ENCODE measurements at regions not wholly inside any gene's neighbourhood (a gene's known extent, or its start where the extent isn't known, plus 50 kb on each side); places are given as distances from the start of the nearest gene placed in this dataset.

GRCh38 chr18:46333431-46334135 lies 229.4 kb downstream of the HAUS1 start:
- Histone ChIP-seq H3K4me1 (ENCODE audit: control insufficient read depth in 1 of 2, insufficient read depth in 2 of 2, low read length in 2 of 2) (no peaks in the 10 kb centered on the region), H3K9me3 (ENCODE audit: control insufficient read depth, low read length) (no peaks in the 10 kb centered on the region), H3K27me3 (ENCODE audit: control insufficient read depth in 1 of 2, insufficient read depth in 2 of 2, low read length in 1 of 2) (peaks cover 0 to 4% of the 10 kb centered on the region in 2 donors), H3K36me3 (ENCODE audit: control insufficient read depth in 1 of 2, insufficient read depth in 2 of 2, low read length in 1 of 2) (no peaks in the 10 kb centered on the region), H3K4me3 (ENCODE audit: low read length in 2 of 2) (peak overlapping the region; percentile 42 to 92), H3K27ac (ENCODE audit: low read depth in 1 of 2, low read length in 2 of 2) (no peak overlapping the region)
- intact Hi-C loops (cut with DNase I), result no loop called here
- ATAC-seq (ENCODE audit: low FRiP score) (peak; percentile 36), DNase-seq (peak in 1 of 2 donors; percentile 79)
- 1% methylated on average over 41 to 77 of the region's 77 CpGs for WGBS, 2 donors

- Histone ChIP-seq H3K27me3 (ENCODE audit: control insufficient read depth in 1 of 2, insufficient read depth in 2 of 2, low read length in 1 of 2) (no peaks in the 10 kb centered on the region), H3K4me1 (ENCODE audit: control insufficient read depth in 1 of 2, insufficient read depth in 2 of 2, low read length in 2 of 2) (no peaks in the 10 kb centered on the region), H3K4me3 (ENCODE audit: low read length in 2 of 2) (no peak overlapping the region), H3K36me3 (ENCODE audit: control insufficient read depth in 1 of 2, insufficient read depth in 2 of 2, low read length in 1 of 2) (no peaks in the 10 kb centered on the region), H3K9me3 (ENCODE audit: control insufficient read depth, low read length) (no peaks in the 10 kb centered on the region), H3K27ac (ENCODE audit: low read depth in 1 of 2, low read length in 2 of 2) (no peak overlapping the region)
- DNase-seq (peak in 1 of 2 donors; percentile 72), ATAC-seq (ENCODE audit: low FRiP score) (peak; percentile 57)
- intact Hi-C loops (cut with DNase I), result no loop called here
- 6 to 12% methylated on average over 25 to 27 of the region's 27 CpGs for WGBS, 2 donors
Observed at GRCh38 chr18:46334868-46335281, 230.7 kb downstream of the HAUS1 start.

DNA sequence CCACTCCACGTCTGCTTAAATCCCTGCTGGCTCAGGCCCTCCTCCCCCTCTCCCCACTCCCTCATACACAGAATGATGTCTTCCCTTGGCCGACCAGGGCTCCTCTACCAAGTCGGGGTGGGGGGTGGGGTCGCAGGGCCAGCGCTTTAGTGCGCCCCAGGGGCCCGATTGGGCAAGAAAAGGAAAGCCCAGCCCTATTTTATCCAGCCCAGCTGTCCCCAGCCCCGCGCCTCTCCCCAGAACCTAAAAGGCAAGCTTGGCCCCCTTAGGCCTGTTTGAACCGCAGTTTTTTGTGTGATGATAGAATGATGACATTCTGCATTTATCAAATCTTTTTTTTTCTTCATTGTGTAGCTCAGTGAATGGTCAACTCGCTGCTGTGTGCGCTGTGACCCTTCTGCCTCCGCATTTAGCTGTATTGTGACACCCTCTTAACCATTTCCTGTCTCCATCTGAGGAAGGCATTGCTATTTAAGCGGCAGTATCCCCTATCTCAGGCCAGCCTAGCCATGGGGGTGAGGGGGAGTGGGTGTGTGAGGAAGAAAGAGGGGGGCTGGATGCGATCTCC lies 231.4 kb downstream of the HAUS1 start:
- no peaks in the 10 kb centered on the region for H3K27me3 ChIP-seq (ENCODE audit: control insufficient read depth in 1 of 2, insufficient read depth in 2 of 2, low read length in 1 of 2)
- DNase-seq (peak in 1 of 2 donors; percentile 69), ATAC-seq (ENCODE audit: low FRiP score) (peak; percentile 28)
- 68 to 73% methylated on average over 15 of the region's 15 CpGs for WGBS, 2 donors
- H3K4me1 ChIP-seq (ENCODE audit: control insufficient read depth in 1 of 2, insufficient read depth in 2 of 2, low read length in 2 of 2), result no peaks in the 10 kb centered on the region
- no peak overlapping the region for H3K4me3 ChIP-seq (ENCODE audit: low read length in 2 of 2)
- no peaks in the 10 kb centered on the region for H3K9me3 ChIP-seq (ENCODE audit: control insufficient read depth, low read length)
- no peaks in the 10 kb centered on the region for H3K36me3 ChIP-seq (ENCODE audit: control insufficient read depth in 1 of 2, insufficient read depth in 2 of 2, low read length in 1 of 2)
- intact Hi-C loops (cut with DNase I), result no loop called here
- no peak overlapping the region for H3K27ac ChIP-seq (ENCODE audit: low read depth in 1 of 2, low read length in 2 of 2)

GRCh38 chr18:46336278-46337111 lies 232.3 kb downstream of the HAUS1 start:
- ATAC-seq (ENCODE audit: low FRiP score) (no peak), DNase-seq (no peak)
- H3K27me3 ChIP-seq (ENCODE audit: control insufficient read depth in 1 of 2, insufficient read depth in 2 of 2, low read length in 1 of 2), result no peaks in the 10 kb centered on the region
- intact Hi-C loops (cut with DNase I), result no loop called here
- H3K4me1 ChIP-seq (ENCODE audit: control insufficient read depth in 1 of 2, insufficient read depth in 2 of 2, low read length in 2 of 2), result no peaks in the 10 kb centered on the region
- H3K27ac ChIP-seq (ENCODE audit: low read depth in 1 of 2, low read length in 2 of 2), result no peak overlapping the region
- 69% methylated on average over 8 of the region's 8 CpGs for WGBS, 2 donors
- H3K36me3 ChIP-seq (ENCODE audit: control insufficient read depth in 1 of 2, insufficient read depth in 2 of 2, low read length in 1 of 2), result no peaks in the 10 kb centered on the region
- H3K9me3 ChIP-seq (ENCODE audit: control insufficient read depth, low read length), result no peaks in the 10 kb centered on the region
- no peak overlapping the region for H3K4me3 ChIP-seq (ENCODE audit: low read length in 2 of 2)

GRCh38 chr18:46337271-46337670 lies 233.1 kb downstream of the HAUS1 start:
- Histone ChIP-seq H3K9me3 (ENCODE audit: control insufficient read depth, low read length) (no peaks in the 10 kb centered on the region), H3K27me3 (ENCODE audit: control insufficient read depth in 1 of 2, insufficient read depth in 2 of 2, low read length in 1 of 2) (no peaks in the 10 kb centered on the region), H3K4me3 (ENCODE audit: low read length in 2 of 2) (no peak overlapping the region), H3K36me3 (ENCODE audit: control insufficient read depth in 1 of 2, insufficient read depth in 2 of 2, low read length in 1 of 2) (no peaks in the 10 kb centered on the region), H3K27ac (ENCODE audit: low read depth in 1 of 2, low read length in 2 of 2) (no peak overlapping the region), H3K4me1 (ENCODE audit: control insufficient read depth in 1 of 2, insufficient read depth in 2 of 2, low read length in 2 of 2) (no peaks in the 10 kb centered on the region)
- 88 to 89% methylated on average over 10 of the region's 10 CpGs for WGBS, 2 donors
- intact Hi-C loops (cut with DNase I), result no loop called here
- ATAC-seq (ENCODE audit: low FRiP score), result no peak
- no peak for DNase-seq

GRCh38 chr18:46338205-46338604 lies 234.0 kb downstream of the HAUS1 start:
- H3K27me3 ChIP-seq (ENCODE audit: control insufficient read depth in 1 of 2, insufficient read depth in 2 of 2, low read length in 1 of 2), result no peaks in the 10 kb centered on the region
- 86 to 91% methylated on average over 2 of the region's 2 CpGs for WGBS, 2 donors
- DNase-seq (no peak), ATAC-seq (ENCODE audit: low FRiP score) (no peak)
- H3K36me3 ChIP-seq (ENCODE audit: control insufficient read depth in 1 of 2, insufficient read depth in 2 of 2, low read length in 1 of 2), result no peaks in the 10 kb centered on the region
- no peak overlapping the region for H3K27ac ChIP-seq (ENCODE audit: low read depth in 1 of 2, low read length in 2 of 2)
- no peaks in the 10 kb centered on the region for H3K9me3 ChIP-seq (ENCODE audit: control insufficient read depth, low read length)
- no peak overlapping the region for H3K4me3 ChIP-seq (ENCODE audit: low read length in 2 of 2)
- intact Hi-C loops (cut with DNase I), result no loop called here
- H3K4me1 ChIP-seq (ENCODE audit: control insufficient read depth in 1 of 2, insufficient read depth in 2 of 2, low read length in 2 of 2), result no peaks in the 10 kb centered on the region

DNA sequence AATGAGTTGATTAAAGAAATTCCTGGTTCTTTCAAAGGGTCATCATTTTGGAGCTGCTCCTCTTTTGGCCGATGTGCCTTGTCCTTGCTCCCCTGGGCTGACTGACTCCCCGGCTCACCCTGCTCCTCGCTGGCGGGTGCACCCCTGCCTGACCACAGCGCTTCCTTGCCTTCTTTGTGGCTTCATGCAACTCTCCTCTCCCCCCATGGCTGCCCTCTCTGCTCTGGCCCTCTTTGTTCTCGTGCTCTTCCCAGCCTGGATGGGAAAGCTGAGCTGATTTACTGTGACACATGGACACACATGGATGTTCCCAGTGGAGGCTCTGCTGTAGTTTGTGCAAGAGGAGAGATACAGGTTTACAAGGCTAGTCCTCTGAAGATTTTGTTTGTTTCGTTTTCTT lies 234.6 kb downstream of the HAUS1 start:
- 87 to 89% methylated on average over 7 of the region's 7 CpGs for WGBS, 2 donors
- Histone ChIP-seq H3K36me3 (ENCODE audit: control insufficient read depth in 1 of 2, insufficient read depth in 2 of 2, low read length in 1 of 2) (no peaks in the 10 kb centered on the region), H3K27ac (ENCODE audit: low read depth in 1 of 2, low read length in 2 of 2) (no peak overlapping the region), H3K27me3 (ENCODE audit: control insufficient read depth in 1 of 2, insufficient read depth in 2 of 2, low read length in 1 of 2) (no peaks in the 10 kb centered on the region), H3K4me1 (ENCODE audit: control insufficient read depth in 1 of 2, insufficient read depth in 2 of 2, low read length in 2 of 2) (no peaks in the 10 kb centered on the region), H3K4me3 (ENCODE audit: low read length in 2 of 2) (no peak overlapping the region), H3K9me3 (ENCODE audit: control insufficient read depth, low read length) (no peaks in the 10 kb centered on the region)
- intact Hi-C loops (cut with DNase I), result no loop called here
- ATAC-seq (ENCODE audit: low FRiP score) (no peak), DNase-seq (no peak)

- ATAC-seq (ENCODE audit: low FRiP score), result no peak
- intact Hi-C loops (cut with DNase I), result no loop called here
- H3K4me1 ChIP-seq (ENCODE audit: control insufficient read depth in 1 of 2, insufficient read depth in 2 of 2, low read length in 2 of 2), result no peaks in the 10 kb centered on the region
- DNase-seq, result no peak
- H3K36me3 ChIP-seq (ENCODE audit: control insufficient read depth in 1 of 2, insufficient read depth in 2 of 2, low read length in 1 of 2), result no peaks in the 10 kb centered on the region
- H3K4me3 ChIP-seq (ENCODE audit: low read length in 2 of 2), result no peak overlapping the region
- H3K27me3 ChIP-seq (ENCODE audit: control insufficient read depth in 1 of 2, insufficient read depth in 2 of 2, low read length in 1 of 2), result no peaks in the 10 kb centered on the region
- no peak overlapping the region for H3K27ac ChIP-seq (ENCODE audit: low read depth in 1 of 2, low read length in 2 of 2)
- H3K9me3 ChIP-seq (ENCODE audit: control insufficient read depth, low read length), result no peaks in the 10 kb centered on the region
- 94% methylated on average over 7 of the region's 7 CpGs for WGBS, 2 donors
Observed at GRCh38 chr18:46340716-46341115, 236.5 kb downstream of the HAUS1 start.

All from aorta (tissue), 5 donors.